ENCODE measurements at regions not wholly inside any gene's neighbourhood (a gene's known extent, or its start where the extent isn't known, plus 50 kb on each side); places are given as distances from the start of the nearest gene placed in this dataset.

DNA sequence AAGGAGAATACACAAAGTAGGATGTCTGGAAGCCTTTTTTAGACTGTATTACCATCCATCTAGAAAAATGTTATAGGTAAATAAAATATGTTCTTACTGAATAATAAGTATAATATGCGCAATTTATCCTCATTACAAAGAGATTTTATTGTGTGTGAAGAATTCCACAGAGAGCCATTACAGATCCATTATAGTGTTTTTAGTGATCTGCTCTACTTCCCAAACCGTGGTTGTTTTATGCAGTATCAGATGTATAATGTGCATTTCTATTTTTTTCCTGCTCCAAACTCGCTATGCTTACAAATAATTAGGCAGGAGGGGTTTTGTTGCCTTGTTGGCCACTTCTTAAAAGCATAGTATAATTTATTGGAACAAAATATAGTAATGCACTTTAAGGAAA, 447.8 kb downstream of the USP25 start:
- no peaks in the 10 kb centered on the region for H3K9me3 ChIP-seq (ENCODE audit: control insufficient read depth in 2 of 2, low read length in 2 of 2)
- no peaks in the 10 kb centered on the region for H3K4me1 ChIP-seq (ENCODE audit: control insufficient read depth, insufficient read depth, low read length)
- H3K36me3 ChIP-seq (ENCODE audit: control insufficient read depth in 2 of 2, insufficient read depth in 2 of 2, low read length in 2 of 2): no peaks in the 10 kb centered on the region
- H3K27me3 ChIP-seq (ENCODE audit: control insufficient read depth in 1 of 2, insufficient read depth in 2 of 2, low read length in 2 of 2): no peaks in the 10 kb centered on the region
- no peak overlapping the region for H3K27ac ChIP-seq (ENCODE audit: low read length)
- no peak overlapping the region for H3K4me3 ChIP-seq (ENCODE audit: low read length in 2 of 2)
- no peak overlapping the region for H3K9ac ChIP-seq (ENCODE audit: low read length in 2 of 2)

DNA sequence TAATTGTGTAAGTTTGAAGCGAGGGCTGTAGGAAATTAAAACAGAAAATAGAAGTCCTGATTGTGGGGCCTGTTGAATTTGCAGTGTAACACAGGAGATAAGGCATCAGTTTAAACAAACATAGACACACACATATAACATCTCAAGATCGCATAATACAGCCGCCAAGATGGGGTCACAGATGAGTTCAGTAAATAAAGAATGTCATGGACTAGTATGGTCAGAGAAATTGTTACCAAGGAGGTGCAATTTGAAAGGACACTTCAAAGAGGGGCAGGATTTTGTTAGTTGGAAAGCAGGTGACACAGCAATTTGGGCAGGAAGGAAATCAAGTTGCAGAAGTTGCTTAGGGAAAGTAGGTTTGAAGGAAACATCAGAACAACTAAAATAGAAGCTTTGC, 450.0 kb downstream of the USP25 start:
- Histone ChIP-seq H3K4me3 (ENCODE audit: low read length in 2 of 2) (no peak overlapping the region), H3K27me3 (ENCODE audit: control insufficient read depth in 1 of 2, insufficient read depth in 2 of 2, low read length in 2 of 2) (no peaks in the 10 kb centered on the region), H3K27ac (ENCODE audit: low read length) (no peak overlapping the region), H3K4me1 (ENCODE audit: control insufficient read depth, insufficient read depth, low read length) (no peaks in the 10 kb centered on the region), H3K36me3 (ENCODE audit: control insufficient read depth in 2 of 2, insufficient read depth in 2 of 2, low read length in 2 of 2) (no peaks in the 10 kb centered on the region), H3K9ac (ENCODE audit: low read length in 2 of 2) (no peak overlapping the region), H3K9me3 (ENCODE audit: control insufficient read depth in 2 of 2, low read length in 2 of 2) (no peaks in the 10 kb centered on the region)

DNA sequence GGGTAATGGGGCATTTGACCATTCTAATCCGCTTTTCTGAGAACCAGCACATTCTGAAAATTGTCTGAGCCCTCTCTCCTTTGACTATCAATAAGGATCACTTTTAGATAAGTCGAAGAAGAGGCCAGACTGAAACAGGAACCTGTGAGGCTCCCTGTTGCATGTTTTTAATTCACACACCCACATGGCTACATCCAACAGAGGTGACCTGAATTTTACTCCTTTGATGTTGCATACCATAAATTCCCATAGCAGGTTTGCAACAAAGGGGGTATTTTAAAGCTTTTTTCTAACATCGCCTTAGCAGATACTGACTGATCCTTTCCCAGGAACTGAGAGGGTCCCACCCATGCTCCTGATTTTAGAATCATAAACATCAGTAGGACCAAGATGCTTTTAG, 450.8 kb downstream of the USP25 start:
- no peak overlapping the region for H3K27ac ChIP-seq (ENCODE audit: low read length)

DNA sequence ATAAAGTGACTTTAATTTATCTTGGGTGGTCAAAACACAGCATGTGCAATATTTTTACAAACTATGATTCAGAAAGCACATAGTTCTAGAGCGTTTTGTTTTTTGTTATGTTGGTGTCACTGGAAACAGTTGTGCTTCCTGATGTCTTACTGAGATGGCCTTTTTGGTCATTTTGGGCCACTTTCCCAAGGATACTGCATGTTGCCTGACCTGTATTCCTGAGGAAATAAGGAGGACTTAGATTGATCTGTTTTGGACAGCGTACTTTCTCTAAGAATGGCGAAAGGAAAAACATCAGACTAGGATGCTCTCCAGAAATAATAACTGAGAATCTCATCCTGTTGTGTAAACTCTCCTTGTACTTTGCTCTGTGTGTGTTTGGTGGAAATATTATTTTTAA, 451.2 kb downstream of the USP25 start:
- Histone ChIP-seq H3K4me1 (ENCODE audit: control insufficient read depth, insufficient read depth, low read length) (no peaks in the 10 kb centered on the region), H3K36me3 (ENCODE audit: control insufficient read depth in 2 of 2, insufficient read depth in 2 of 2, low read length in 2 of 2) (no peaks in the 10 kb centered on the region), H3K9ac (ENCODE audit: low read length in 2 of 2) (no peak overlapping the region), H3K9me3 (ENCODE audit: control insufficient read depth in 2 of 2, low read length in 2 of 2) (no peaks in the 10 kb centered on the region), H3K4me3 (ENCODE audit: low read length in 2 of 2) (no peak overlapping the region), H3K27ac (ENCODE audit: low read length) (no peak overlapping the region), H3K27me3 (ENCODE audit: control insufficient read depth in 1 of 2, insufficient read depth in 2 of 2, low read length in 2 of 2) (no peaks in the 10 kb centered on the region)

More for the DNA sequence above, 450.8 kb downstream of the USP25 start:
- H3K4me3 ChIP-seq (ENCODE audit: low read length in 2 of 2): no peak overlapping the region
- H3K4me1 ChIP-seq (ENCODE audit: control insufficient read depth, insufficient read depth, low read length): no peaks in the 10 kb centered on the region
- no peak overlapping the region for H3K9ac ChIP-seq (ENCODE audit: low read length in 2 of 2)
- H3K27me3 ChIP-seq (ENCODE audit: control insufficient read depth in 1 of 2, insufficient read depth in 2 of 2, low read length in 2 of 2): no peaks in the 10 kb centered on the region
- H3K9me3 ChIP-seq (ENCODE audit: control insufficient read depth in 2 of 2, low read length in 2 of 2): no peaks in the 10 kb centered on the region
- H3K36me3 ChIP-seq (ENCODE audit: control insufficient read depth in 2 of 2, insufficient read depth in 2 of 2, low read length in 2 of 2): no peaks in the 10 kb centered on the region

DNA sequence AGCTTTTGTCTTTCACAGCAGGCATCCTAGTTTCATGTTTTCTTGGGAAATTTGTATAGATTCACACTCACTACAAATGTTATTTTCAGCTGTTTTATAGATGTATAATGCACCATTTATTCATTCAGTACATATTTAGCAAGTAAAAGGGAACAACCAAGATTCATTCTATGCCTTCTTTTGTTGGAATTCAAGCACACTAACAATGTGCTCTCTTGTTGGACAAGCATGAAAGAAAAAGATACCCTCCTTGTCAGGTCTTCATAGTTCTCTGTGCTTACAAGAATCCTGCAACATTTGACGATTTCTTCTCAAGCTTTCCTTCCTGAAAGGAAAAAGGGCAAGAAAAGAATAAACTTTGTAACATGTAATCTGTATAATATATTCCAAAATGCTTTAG, 456.0 kb downstream of the USP25 start:
- no peak overlapping the region for H3K27ac ChIP-seq (ENCODE audit: low read length)
- no peaks in the 10 kb centered on the region for H3K27me3 ChIP-seq (ENCODE audit: control insufficient read depth in 1 of 2, insufficient read depth in 2 of 2, low read length in 2 of 2)
- no peaks in the 10 kb centered on the region for H3K4me1 ChIP-seq (ENCODE audit: control insufficient read depth, insufficient read depth, low read length)
- no peaks in the 10 kb centered on the region for H3K36me3 ChIP-seq (ENCODE audit: control insufficient read depth in 2 of 2, insufficient read depth in 2 of 2, low read length in 2 of 2)
- H3K9me3 ChIP-seq (ENCODE audit: control insufficient read depth in 2 of 2, low read length in 2 of 2): no peaks in the 10 kb centered on the region
- no peak overlapping the region for H3K4me3 ChIP-seq (ENCODE audit: low read length in 2 of 2)
- H3K9ac ChIP-seq (ENCODE audit: low read length in 2 of 2): no peak overlapping the region

DNA sequence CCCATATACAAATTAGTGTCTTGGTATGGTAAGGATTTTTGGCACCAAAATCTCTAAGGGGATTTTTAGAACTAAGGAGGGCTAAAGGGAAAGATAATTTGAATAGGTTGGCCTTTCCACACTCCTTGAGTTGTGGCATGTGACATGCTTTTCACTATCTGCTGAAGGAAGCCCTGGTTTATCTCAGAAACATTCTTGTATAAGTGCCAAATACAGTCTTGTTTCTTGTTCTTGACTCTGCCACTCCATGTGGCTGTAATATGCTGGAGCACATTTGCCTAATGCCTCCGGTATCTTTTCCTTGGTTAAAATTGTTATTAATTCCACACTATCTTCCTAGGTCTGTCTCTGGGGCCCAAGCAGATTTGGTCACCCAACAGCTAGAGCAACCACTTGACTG, 457.0 kb downstream of the USP25 start:
- H3K36me3 ChIP-seq (ENCODE audit: control insufficient read depth in 2 of 2, insufficient read depth in 2 of 2, low read length in 2 of 2): no peaks in the 10 kb centered on the region
- no peak overlapping the region for H3K9ac ChIP-seq (ENCODE audit: low read length in 2 of 2)
- H3K4me1 ChIP-seq (ENCODE audit: control insufficient read depth, insufficient read depth, low read length): no peaks in the 10 kb centered on the region
- no peak overlapping the region for H3K4me3 ChIP-seq (ENCODE audit: low read length in 2 of 2)
- H3K27me3 ChIP-seq (ENCODE audit: control insufficient read depth in 1 of 2, insufficient read depth in 2 of 2, low read length in 2 of 2): no peaks in the 10 kb centered on the region
- H3K9me3 ChIP-seq (ENCODE audit: control insufficient read depth in 2 of 2, low read length in 2 of 2): no peaks in the 10 kb centered on the region
- no peak overlapping the region for H3K27ac ChIP-seq (ENCODE audit: low read length)

DNA sequence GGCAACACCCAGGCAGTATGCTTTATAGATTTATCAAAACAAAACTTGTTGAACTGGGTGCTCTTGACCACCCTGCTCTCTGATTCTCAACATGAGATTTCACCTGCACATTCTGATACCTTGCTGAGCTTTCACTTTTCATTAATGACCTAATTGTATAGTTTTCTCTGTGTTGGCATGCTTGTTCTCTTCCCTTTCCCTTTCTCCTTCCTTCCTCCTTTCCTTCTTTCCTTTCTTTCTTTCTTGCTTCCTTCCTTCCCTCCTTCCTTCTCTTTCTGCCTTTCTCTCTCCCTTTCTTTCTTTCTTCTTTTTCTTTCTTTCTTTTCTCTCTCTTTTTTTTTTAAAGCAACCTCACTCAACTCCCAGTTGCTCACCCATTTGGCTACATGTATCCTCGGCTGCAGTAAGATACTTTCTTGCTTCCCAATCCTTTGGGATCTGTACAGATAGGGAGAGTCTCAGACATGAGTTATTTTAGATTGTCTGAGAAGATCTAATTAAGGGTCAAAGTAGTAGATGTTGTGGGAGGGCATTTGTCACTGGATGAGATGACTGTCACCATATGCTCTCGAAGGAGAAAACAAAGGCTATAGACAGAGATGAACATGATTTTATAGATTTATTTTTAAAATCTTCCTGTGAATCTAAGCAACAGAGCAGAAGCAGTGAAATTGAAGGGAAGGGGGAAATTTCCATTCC, 458.0 kb downstream of the USP25 start:
- no peaks in the 10 kb centered on the region for H3K36me3 ChIP-seq (ENCODE audit: control insufficient read depth in 2 of 2, insufficient read depth in 2 of 2, low read length in 2 of 2)
- no peaks in the 10 kb centered on the region for H3K9me3 ChIP-seq (ENCODE audit: control insufficient read depth in 2 of 2, low read length in 2 of 2)
- H3K27ac ChIP-seq (ENCODE audit: low read length): no peak overlapping the region
- no peak overlapping the region for H3K9ac ChIP-seq (ENCODE audit: low read length in 2 of 2)
- no peaks in the 10 kb centered on the region for H3K4me1 ChIP-seq (ENCODE audit: control insufficient read depth, insufficient read depth, low read length)
- no peak overlapping the region for H3K4me3 ChIP-seq (ENCODE audit: low read length in 2 of 2)
- H3K27me3 ChIP-seq (ENCODE audit: control insufficient read depth in 1 of 2, insufficient read depth in 2 of 2, low read length in 2 of 2): no peaks in the 10 kb centered on the region

DNA sequence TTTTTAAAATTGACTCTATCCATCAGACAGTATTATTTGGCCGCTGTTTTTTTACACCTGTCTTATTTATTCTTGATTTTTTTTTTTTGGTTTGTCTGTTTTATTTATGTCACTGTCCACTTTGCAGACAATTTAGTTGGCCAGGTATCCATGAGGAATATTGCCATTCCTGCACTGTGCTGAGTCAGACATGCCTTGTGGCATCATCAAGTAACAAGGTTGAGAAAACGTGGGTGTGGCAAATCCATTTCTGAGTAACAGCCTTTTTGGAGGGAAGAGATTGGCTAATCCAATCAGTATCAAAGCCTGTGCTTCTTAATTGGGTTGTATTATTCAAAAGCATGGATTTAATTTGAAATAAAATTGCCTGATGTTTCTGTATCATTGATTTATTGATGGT, 463.1 kb downstream of the USP25 start:
- H3K4me3 ChIP-seq (ENCODE audit: low read length in 2 of 2): no peak overlapping the region
- H3K36me3 ChIP-seq (ENCODE audit: control insufficient read depth in 2 of 2, insufficient read depth in 2 of 2, low read length in 2 of 2): no peaks in the 10 kb centered on the region
- H3K9ac ChIP-seq (ENCODE audit: low read length in 2 of 2): no peak overlapping the region
- no peak overlapping the region for H3K27ac ChIP-seq (ENCODE audit: low read length)
- H3K4me1 ChIP-seq (ENCODE audit: control insufficient read depth, insufficient read depth, low read length): no peaks in the 10 kb centered on the region
- no peaks in the 10 kb centered on the region for H3K9me3 ChIP-seq (ENCODE audit: control insufficient read depth in 2 of 2, low read length in 2 of 2)
- H3K27me3 ChIP-seq (ENCODE audit: control insufficient read depth in 1 of 2, insufficient read depth in 2 of 2, low read length in 2 of 2): no peaks in the 10 kb centered on the region

DNA sequence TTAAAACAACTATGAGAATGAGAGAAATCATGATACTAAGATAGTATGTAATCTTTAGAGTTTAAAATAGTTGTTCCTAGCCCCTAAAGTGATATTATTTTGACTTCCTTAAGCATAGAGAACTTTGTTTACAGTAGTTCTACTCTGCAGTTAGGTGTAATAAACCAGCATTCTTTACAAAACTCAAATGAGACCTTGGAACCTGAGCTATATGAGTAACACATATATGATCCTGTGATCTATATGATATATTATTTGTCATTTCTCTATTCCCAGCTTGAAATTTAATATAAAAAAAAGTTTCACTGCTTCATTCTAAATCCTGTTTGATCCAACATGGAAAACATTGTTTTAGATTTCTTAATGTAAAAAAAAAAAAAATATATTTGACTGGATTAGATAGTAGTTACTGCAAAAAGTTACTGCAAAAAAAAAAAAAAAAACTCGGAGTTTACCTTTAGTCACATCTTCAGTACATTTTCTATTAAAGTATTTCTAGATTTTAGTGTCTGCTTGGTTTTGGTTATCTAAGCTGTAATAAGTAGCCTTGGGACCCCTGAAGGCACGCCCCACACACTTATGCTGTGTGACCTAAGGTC, 463.8 kb downstream of the USP25 start:
- Histone ChIP-seq H3K9ac (ENCODE audit: low read length in 2 of 2) (peak overlapping the region in 1 of 2 donors; percentile 0), H3K4me3 (ENCODE audit: low read length in 2 of 2) (peak overlapping the region; percentile 29 to 68), H3K27me3 (ENCODE audit: control insufficient read depth in 1 of 2, insufficient read depth in 2 of 2, low read length in 2 of 2) (no peaks in the 10 kb centered on the region), H3K9me3 (ENCODE audit: control insufficient read depth in 2 of 2, low read length in 2 of 2) (no peaks in the 10 kb centered on the region), H3K36me3 (ENCODE audit: control insufficient read depth in 2 of 2, insufficient read depth in 2 of 2, low read length in 2 of 2) (no peaks in the 10 kb centered on the region), H3K27ac (ENCODE audit: low read length) (peak overlapping the region; percentile 25), H3K4me1 (ENCODE audit: control insufficient read depth, insufficient read depth, low read length) (no peaks in the 10 kb centered on the region)

DNA sequence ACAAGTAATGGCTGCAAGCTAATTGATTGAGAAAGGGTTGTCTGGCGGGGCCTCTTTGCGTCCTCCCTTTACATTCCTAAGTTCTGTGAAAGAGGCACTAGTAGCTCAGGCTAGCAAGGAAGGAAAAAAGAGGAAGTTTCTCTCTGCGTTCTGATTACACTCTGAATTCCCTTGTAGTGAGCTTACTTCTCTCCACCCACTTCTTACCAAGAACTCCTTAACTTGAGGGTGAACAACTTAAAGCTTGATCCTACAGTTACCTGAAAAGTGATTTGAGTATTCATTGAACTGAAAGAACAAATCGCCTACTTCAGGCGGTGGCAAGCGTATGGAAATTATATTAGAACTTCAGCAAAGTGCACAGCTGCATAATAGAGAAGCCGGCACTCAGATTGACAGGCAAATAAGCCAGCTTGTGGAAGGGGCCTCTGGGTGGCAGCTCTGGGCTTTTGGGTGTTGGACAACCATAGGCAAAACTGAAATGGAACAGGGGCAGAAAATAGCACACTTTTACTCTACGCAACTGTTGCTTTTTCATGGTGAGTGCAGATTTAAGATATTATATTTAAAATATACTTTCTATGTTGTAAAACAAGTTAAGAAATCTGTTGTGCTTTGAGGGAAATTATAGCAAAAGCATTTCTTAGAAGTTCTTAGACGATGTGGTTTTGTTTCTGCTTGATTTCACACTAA, 464.5 kb downstream of the USP25 start:
- Histone ChIP-seq H3K27ac (ENCODE audit: low read length) (peak overlapping the region; percentile 25), H3K4me1 (ENCODE audit: control insufficient read depth, insufficient read depth, low read length) (no peaks in the 10 kb centered on the region), H3K4me3 (ENCODE audit: low read length in 2 of 2) (peak overlapping the region; percentile 29 to 68), H3K9me3 (ENCODE audit: control insufficient read depth in 2 of 2, low read length in 2 of 2) (no peaks in the 10 kb centered on the region), H3K9ac (ENCODE audit: low read length in 2 of 2) (peak overlapping the region; percentile 0 to 46), H3K36me3 (ENCODE audit: control insufficient read depth in 2 of 2, insufficient read depth in 2 of 2, low read length in 2 of 2) (no peaks in the 10 kb centered on the region), H3K27me3 (ENCODE audit: control insufficient read depth in 1 of 2, insufficient read depth in 2 of 2, low read length in 2 of 2) (no peaks in the 10 kb centered on the region)
